ENCODE measurements at regions not wholly inside any gene's neighbourhood (a gene's known extent, or its start where the extent isn't known, plus 50 kb on each side); places are given as distances from the start of the nearest gene placed in this dataset.
"Not testable (repeated sequence)": the region's sequence is repeated elsewhere in the genome, so short reads cannot be mapped to it uniquely, and the experiment has no call there.

- not testable (repeated sequence) for DNase-seq
Observed at GRCh38 chr15:69774258-69774657, 321.6 kb downstream of the RPLP1 start.

DNA sequence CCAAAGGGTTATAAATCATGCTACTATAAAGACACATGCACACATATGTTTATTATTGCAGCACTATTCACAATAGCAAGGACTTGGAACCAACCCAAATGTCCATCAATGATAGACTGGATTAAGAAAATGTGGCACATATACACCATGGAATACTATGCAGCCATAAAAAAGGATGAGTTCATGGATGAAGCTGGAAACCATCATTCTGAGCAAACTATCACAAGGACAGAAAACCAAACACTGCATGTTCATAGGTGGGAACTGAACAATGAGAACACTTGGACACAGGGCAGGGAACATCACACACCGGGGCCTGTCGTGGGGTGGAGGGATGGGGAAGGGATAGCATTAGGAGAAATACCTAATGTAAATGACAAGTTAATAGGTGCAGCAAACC, 322.1 kb downstream of the RPLP1 start:
- DNase-seq: not testable (repeated sequence)

DNA sequence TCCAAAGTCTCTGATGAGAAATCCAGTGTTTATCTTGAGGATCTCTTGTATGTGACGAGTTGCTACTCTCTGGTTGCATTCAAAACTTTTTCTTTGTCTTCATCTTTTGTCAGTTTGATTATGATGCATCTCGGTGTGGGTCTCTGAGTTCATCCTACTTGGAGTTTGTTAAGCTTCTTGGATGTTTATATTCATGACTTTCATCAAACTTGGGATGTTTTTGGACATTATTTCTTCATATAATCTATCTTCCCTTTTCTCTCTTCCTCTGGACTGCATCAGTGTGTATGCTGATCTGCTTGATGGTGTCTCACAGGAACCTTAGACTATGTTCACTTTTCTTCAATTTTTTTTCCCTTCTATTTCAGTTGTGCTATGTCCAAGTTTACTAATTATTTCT, 320.4 kb downstream of the TLE3 start:
- no peak for DNase-seq

GRCh38 chr15:69780374-69780773, 317.3 kb downstream of the TLE3 start:
- no peak for DNase-seq

- DNase-seq: no peak
Observed at GRCh38 chr15:69780981-69781380, 316.7 kb downstream of the TLE3 start.

GRCh38 chr15:69781411-69782125, 316.1 kb downstream of the TLE3 start:
- no peak for DNase-seq

- DNase-seq: peak; percentile 10
Observed at GRCh38 chr15:69782139-69782658, 315.5 kb downstream of the TLE3 start.

- DNase-seq: peak; percentile 98
Observed at GRCh38 chr15:69782809-69783208, 314.9 kb downstream of the TLE3 start.

DNA sequence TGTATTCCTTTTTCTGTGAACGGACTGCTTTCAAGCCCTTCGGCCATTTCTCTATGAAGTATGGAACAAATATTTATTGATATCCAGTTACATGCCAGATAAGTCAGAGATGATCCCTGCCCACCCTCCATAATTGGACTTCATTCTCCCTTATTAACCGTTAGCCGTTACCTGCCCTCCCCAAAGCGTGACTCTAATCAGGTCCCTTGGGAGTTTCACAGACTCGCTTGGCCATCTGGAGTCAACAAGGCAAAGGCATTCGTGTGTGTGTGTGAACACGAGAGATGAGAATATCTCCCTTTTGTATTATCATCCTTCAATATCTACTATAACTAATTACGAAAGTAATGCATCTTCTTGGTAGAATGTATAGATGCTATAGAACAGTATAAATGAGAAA, 314.5 kb downstream of the TLE3 start:
- peak; percentile 98 for DNase-seq

DNA sequence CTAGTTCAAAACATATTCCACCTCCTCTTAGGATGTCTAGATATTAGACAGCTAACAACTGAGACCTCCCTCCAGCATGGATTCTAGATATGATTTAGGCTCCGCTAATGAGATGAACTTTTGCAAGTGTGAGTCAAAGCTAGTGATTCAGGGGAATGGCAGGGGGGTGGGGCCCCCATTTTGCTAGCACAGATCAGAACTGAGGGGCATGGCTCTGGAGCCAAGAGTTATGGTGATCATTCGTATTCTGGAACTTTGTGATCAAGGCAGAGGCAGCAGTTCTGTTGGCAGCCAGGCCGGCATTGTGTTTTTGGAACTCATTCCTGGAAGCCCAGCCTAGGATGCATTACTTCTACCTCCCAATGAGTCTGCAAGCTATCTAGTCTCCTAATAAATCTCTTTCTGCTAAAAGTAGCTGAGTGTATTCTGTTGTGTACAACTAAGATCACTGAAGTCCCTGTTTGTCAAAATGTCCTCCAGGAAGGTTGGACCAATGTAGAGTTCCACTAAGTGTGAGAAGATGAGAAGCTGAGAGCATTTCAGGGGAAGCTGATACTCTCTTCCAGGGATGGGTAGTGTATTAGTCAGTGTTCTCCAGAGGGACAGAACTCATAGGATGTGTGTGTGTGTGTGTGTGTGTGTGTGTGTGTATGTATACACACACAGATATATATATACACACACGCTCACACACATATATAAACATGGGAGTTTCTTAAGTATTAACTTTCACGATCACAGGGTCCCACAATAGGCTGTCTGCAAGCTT, 312.7 kb downstream of the TLE3 start:
- DNase-seq: no peak

- no peak for DNase-seq
Observed at GRCh38 chr15:69786136-69786701, 311.5 kb downstream of the TLE3 start.

GRCh38 chr15:69787791-69788190, 309.9 kb downstream of the TLE3 start:
- no peak for DNase-seq

DNA sequence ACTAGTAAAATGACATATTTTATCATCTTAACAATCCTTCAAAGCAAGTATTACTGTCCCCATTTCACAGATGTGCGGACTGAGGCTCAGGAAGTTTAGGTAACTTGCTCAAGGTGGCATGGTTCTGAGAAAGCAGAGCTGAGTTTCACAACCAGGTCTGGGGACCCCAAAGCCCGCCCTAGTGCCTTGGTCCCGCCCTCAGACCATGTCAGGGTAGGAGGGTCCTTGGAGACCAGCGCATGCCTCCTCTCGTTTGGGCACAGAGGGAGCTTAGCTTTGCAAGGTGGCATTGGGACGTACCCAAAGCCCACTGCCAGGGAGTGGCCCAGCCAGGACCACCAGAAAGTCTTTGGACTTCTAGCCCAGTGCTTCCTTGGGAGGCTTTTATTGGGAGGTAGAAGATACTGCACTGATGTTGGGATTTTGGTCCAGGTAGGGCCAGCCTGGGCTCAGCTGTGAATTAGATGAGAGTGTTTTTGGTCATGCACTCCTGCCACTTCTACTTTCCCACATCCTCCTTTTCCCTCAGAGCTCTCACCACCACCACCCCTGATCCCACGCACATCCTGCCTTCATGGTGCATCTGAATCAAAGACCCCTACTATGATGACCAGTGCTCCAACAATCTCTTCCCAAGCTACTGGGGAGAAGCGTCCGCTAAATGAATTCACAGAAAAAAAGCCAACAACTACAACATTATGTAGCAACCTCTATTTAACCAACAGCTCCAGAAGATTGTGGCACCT, 307.9 kb downstream of the TLE3 start:
- DNase-seq: no peak

GRCh38 chr15:69790632-69791031, 307.1 kb downstream of the TLE3 start:
- DNase-seq: no peak

- DNase-seq: no peak
Observed at GRCh38 chr15:69792823-69793222, 304.9 kb downstream of the TLE3 start.

- no peak for DNase-seq
Observed at GRCh38 chr15:69793431-69793780, 304.3 kb downstream of the TLE3 start.

- no peak for DNase-seq
Observed at GRCh38 chr15:69793781-69794451, 303.8 kb downstream of the TLE3 start.

- no peak for DNase-seq
Observed at GRCh38 chr15:69794645-69795469, 302.9 kb downstream of the TLE3 start.

DNA sequence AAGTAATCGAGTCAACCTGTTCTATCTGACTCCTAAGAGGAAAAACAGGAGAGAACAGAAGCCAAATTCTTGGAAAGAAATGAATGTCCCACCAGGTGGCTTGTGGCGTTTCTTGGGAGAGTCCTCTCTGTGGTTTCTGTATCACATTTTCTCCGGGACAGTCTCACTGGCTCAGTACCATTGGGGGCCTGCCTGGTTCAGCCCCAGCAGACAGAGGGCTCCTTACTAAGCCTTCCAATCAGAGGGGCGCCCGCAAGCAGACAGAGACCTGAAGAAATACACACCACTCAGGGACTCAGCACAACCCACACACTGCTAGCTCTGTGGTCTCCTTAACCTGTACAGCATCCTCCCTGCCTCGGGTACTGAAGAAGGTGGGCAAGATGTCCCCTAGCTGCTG, 302.1 kb downstream of the TLE3 start:
- DNase-seq: no peak

GRCh38 chr15:69797051-69797595, 300.6 kb downstream of the TLE3 start:
- DNase-seq: no peak

GRCh38 chr15:69797615-69798014, 300.1 kb downstream of the TLE3 start:
- no peak for DNase-seq
